ENCODE measurements at regions not wholly inside any gene's neighbourhood (a gene's known extent, or its start where the extent isn't known, plus 50 kb on each side); places are given as distances from the start of the nearest gene placed in this dataset.
A peak's percentile ranks its signal among the peaks of the same experiment; 100 is the strongest.

DNA sequence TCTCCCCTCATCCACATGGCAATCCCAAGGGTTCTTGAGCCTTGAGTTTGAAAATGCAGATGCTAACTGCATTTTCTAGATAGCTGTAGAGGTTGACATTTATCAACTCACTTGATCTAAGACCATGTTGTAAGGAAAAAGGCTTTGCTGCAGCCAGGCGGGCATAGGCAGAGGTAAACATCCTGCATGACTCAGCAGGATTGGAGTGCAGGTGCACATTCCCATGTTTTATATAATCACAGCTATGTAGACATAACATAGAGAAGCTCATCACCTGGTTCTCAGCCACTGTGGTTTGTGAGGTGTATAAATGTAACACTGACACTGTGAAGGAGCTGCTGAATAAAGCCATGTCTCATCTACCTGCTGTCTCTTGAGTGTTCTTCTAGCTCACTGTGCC is 62.3 kb upstream of the PDE5A start:
- H3K4me1 ChIP-seq (ENCODE audit: insufficient read depth, low read length): no peaks in the 10 kb centered on the region
- Mint-ChIP-seq H3K27me3 (peaks cover 13 to 18% of the 10 kb centered on the region in 2 donors), H3K4me3 (no peak overlapping the region), H3K9me3 (peaks cover 7 to 23% (median 14%) of the 10 kb centered on the region in 8 donors), H3K4me1 (no peaks in the 10 kb centered on the region), H3K36me3 (peaks cover 0 to 2% of the 10 kb centered on the region in 2 donors), H3K27ac (no peak overlapping the region)
- H3K27me3 ChIP-seq (ENCODE audit: insufficient read depth, low read length): no peaks in the 10 kb centered on the region
- CTCF ChIA-PET (ENCODE audit: partially characterized antibody): no interaction called here
- intact Hi-C loops (cut with micrococcal nuclease): no loop called here
- no peak overlapping the region for H3K4me3 ChIP-seq (ENCODE audit: low read length in 2 of 2)
- POLR2A ChIA-PET (ENCODE audit: partially characterized antibody): no interaction called here
- DNase-seq: no peak
- no peak overlapping the region for H3K27ac ChIP-seq (ENCODE audit: low read depth, low read length)
- no peaks in the 10 kb centered on the region for H3K9me3 ChIP-seq (ENCODE audit: control insufficient read depth in 1 of 2, low read length in 2 of 2)
- H3K36me3 ChIP-seq (ENCODE audit: insufficient read depth, low read length): no peaks in the 10 kb centered on the region

DNA sequence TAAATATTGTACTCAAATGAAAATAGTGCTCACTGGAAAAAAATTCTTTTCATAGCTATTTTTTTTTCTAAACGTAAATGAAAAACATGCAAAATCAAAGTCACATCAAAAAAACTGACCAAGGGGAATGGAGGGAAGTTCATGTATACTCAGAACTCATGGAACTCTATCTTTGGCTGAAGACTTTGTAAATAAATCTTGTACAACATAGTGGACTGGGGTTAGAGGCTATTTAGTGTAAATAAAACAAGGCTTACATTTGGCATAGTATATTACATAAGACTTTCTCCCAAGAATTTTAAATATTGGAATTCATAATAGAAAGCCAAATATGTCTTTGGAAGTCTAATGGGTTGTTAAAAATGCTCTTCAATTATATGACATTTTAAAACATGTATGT is 59.8 kb upstream of the PDE5A start:
- H3K27me3 ChIP-seq (ENCODE audit: insufficient read depth, low read length): no peaks in the 10 kb centered on the region
- no peaks in the 10 kb centered on the region for H3K36me3 ChIP-seq (ENCODE audit: insufficient read depth, low read length)
- Mint-ChIP-seq H3K27me3 (peaks cover 6 to 12% of the 10 kb centered on the region in 2 donors), H3K27ac (no peak overlapping the region), H3K4me3 (no peak overlapping the region), H3K36me3 (peaks cover 0 to 2% of the 10 kb centered on the region in 2 donors), H3K4me1 (no peaks in the 10 kb centered on the region), H3K9me3 (peaks cover 7 to 23% (median 14%) of the 10 kb centered on the region in 8 donors)
- H3K4me3 ChIP-seq (ENCODE audit: low read length in 2 of 2): no peak overlapping the region
- POLR2A ChIA-PET (ENCODE audit: partially characterized antibody): no interaction called here
- no peaks in the 10 kb centered on the region for H3K9me3 ChIP-seq (ENCODE audit: control insufficient read depth in 1 of 2, low read length in 2 of 2)
- DNase-seq: no peak
- CTCF ChIA-PET (ENCODE audit: partially characterized antibody): no interaction called here
- H3K27ac ChIP-seq (ENCODE audit: low read depth, low read length): no peak overlapping the region
- H3K4me1 ChIP-seq (ENCODE audit: insufficient read depth, low read length): no peaks in the 10 kb centered on the region
- intact Hi-C loops (cut with micrococcal nuclease): no loop called here

DNA sequence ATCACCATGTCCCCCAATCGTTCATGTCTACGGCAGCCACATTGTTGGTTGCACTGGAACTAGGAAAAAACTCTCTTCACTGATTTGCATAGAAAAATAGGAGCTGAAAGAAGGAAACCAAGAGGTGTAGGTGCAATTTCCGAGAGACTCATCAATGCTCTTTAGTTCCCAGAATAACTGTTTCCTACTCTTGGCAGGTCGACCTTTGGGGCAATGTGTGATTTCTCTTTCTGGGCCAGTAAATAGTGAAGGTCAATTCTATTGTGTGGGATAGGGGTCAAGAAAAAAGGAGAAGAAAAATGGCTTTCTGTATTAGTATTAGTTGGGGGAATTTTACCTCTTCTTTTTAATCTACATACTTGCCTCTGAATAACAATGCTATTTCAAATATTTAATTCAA is 55.9 kb upstream of the PDE5A start:
- Mint-ChIP-seq H3K4me3 (no peak overlapping the region), H3K9me3 (no peaks in the 10 kb centered on the region), H3K4me1 (no peaks in the 10 kb centered on the region), H3K27me3 (peaks cover 0 to 4% of the 10 kb centered on the region in 2 donors), H3K36me3 (no peaks in the 10 kb centered on the region), H3K27ac (no peak overlapping the region)
- no peaks in the 10 kb centered on the region for H3K27me3 ChIP-seq (ENCODE audit: insufficient read depth, low read length)
- H3K27ac ChIP-seq (ENCODE audit: low read depth, low read length): no peak overlapping the region
- intact Hi-C loops (cut with micrococcal nuclease): no loop called here
- H3K4me3 ChIP-seq (ENCODE audit: low read length in 2 of 2): no peak overlapping the region
- CTCF ChIA-PET (ENCODE audit: partially characterized antibody): no interaction called here
- DNase-seq: no peak
- no peaks in the 10 kb centered on the region for H3K9me3 ChIP-seq (ENCODE audit: control insufficient read depth in 1 of 2, low read length in 2 of 2)
- POLR2A ChIA-PET (ENCODE audit: partially characterized antibody): no interaction called here
- no peaks in the 10 kb centered on the region for H3K36me3 ChIP-seq (ENCODE audit: insufficient read depth, low read length)
- H3K4me1 ChIP-seq (ENCODE audit: insufficient read depth, low read length): no peaks in the 10 kb centered on the region

DNA sequence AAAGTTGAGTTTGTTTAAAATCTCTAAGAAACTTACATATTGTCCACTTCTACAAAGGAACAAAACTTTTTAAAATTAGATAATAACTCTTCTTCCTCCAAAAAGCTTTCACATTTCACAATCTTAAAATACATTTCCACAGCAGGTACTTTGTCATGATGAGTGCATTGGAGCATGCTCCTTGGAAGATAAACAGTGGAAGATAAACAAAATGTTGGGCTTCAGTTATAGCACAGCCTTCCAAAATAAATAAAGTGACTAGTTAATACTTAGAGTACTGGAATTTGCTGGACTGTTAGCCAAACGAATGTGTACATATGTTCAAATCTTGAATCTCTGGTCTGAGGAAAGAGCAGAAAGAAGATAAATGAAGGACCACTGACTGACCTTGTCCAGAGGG is 54.9 kb upstream of the PDE5A start:
- Histone ChIP-seq H3K36me3 (ENCODE audit: insufficient read depth, low read length) (no peaks in the 10 kb centered on the region), H3K4me1 (ENCODE audit: insufficient read depth, low read length) (no peaks in the 10 kb centered on the region), H3K4me3 (ENCODE audit: low read length in 2 of 2) (no peak overlapping the region), H3K27ac (ENCODE audit: low read depth, low read length) (no peak overlapping the region), H3K27me3 (ENCODE audit: insufficient read depth, low read length) (no peaks in the 10 kb centered on the region), H3K9me3 (ENCODE audit: control insufficient read depth in 1 of 2, low read length in 2 of 2) (no peaks in the 10 kb centered on the region)
- Mint-ChIP-seq H3K36me3 (no peaks in the 10 kb centered on the region), H3K27ac (no peak overlapping the region), H3K4me3 (no peak overlapping the region), H3K4me1 (no peaks in the 10 kb centered on the region), H3K9me3 (no peaks in the 10 kb centered on the region), H3K27me3 (peaks cover 0 to 6% of the 10 kb centered on the region in 2 donors)
- ChIA-PET POLR2A (ENCODE audit: partially characterized antibody) (no interaction called here), CTCF (ENCODE audit: partially characterized antibody) (no interaction called here)
- intact Hi-C loops (cut with micrococcal nuclease): no loop called here
- DNase-seq: no peak

DNA sequence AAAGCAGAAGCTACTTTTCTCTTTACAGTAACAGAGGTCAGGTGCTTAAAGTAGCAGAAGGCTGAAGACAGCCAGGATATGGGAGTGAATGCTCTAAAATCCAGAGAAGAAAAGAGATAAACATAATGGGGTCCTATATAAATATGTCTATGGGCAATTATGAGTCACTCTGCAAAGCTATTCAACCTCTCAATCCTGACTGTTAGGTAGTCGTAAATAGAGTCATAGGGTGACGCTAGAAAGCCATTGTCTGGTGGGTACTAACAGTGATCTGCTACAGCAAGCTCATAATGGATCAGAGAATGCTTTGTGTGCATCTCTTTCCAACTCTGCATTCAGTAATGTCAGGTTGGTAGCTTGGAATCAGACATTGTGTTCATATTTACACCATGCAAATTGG is 53.5 kb upstream of the PDE5A start:
- POLR2A ChIA-PET (ENCODE audit: partially characterized antibody): no interaction called here
- no peaks in the 10 kb centered on the region for H3K4me1 Mint-ChIP-seq

DNA sequence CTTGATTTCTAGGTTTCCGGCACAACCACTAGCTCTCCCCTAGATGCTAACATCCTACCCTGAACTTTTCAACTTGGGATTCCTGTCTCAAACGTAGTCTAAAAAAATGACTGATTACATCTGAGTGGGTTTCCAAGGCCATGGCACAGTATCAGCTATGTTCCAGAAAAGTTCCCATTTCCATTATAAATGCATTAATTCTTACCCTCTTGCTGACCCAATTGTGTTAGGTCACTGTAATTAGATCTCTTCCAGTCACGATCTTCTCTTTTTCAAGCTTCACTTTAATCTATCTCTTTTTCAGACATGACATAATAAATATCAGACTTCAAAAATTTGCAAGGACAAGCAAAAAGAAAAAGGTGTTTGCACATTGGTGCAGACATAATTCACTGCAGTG is 50.6 kb upstream of the PDE5A start:
- ChIA-PET CTCF (ENCODE audit: partially characterized antibody) (no interaction called here), POLR2A (ENCODE audit: partially characterized antibody) (no interaction called here)
- H3K36me3 Mint-ChIP-seq: no peaks in the 10 kb centered on the region
- Histone ChIP-seq H3K4me3 (ENCODE audit: low read length in 2 of 2) (no peak overlapping the region), H3K36me3 (ENCODE audit: insufficient read depth, low read length) (no peaks in the 10 kb centered on the region), H3K4me1 (ENCODE audit: insufficient read depth, low read length) (no peaks in the 10 kb centered on the region), H3K27ac (ENCODE audit: low read depth, low read length) (no peak overlapping the region), H3K27me3 (ENCODE audit: insufficient read depth, low read length) (no peaks in the 10 kb centered on the region), H3K9me3 (ENCODE audit: control insufficient read depth in 1 of 2, low read length in 2 of 2) (no peaks in the 10 kb centered on the region)
- H3K27me3 Mint-ChIP-seq: peaks cover 3% of the 10 kb centered on the region in 2 donors
- no peak for DNase-seq
- no peak overlapping the region for H3K4me3 Mint-ChIP-seq
- intact Hi-C loops (cut with micrococcal nuclease): no loop called here
- H3K4me1 Mint-ChIP-seq: no peaks in the 10 kb centered on the region
- H3K27ac Mint-ChIP-seq: peak overlapping the region in 1 of 7 donors; percentile 30
- no peaks in the 10 kb centered on the region for H3K9me3 Mint-ChIP-seq

More for the DNA sequence above, 53.5 kb upstream of the PDE5A start:
- Histone ChIP-seq H3K27me3 (ENCODE audit: insufficient read depth, low read length) (no peaks in the 10 kb centered on the region), H3K36me3 (ENCODE audit: insufficient read depth, low read length) (no peaks in the 10 kb centered on the region), H3K4me1 (ENCODE audit: insufficient read depth, low read length) (no peaks in the 10 kb centered on the region), H3K9me3 (ENCODE audit: control insufficient read depth in 1 of 2, low read length in 2 of 2) (no peaks in the 10 kb centered on the region), H3K27ac (ENCODE audit: low read depth, low read length) (no peak overlapping the region), H3K4me3 (ENCODE audit: low read length in 2 of 2) (no peak overlapping the region)
- H3K27ac Mint-ChIP-seq: no peak overlapping the region
- H3K4me3 Mint-ChIP-seq: no peak overlapping the region
- no peak for DNase-seq
- H3K27me3 Mint-ChIP-seq: peaks cover 0 to 6% of the 10 kb centered on the region in 2 donors
- CTCF ChIA-PET (ENCODE audit: partially characterized antibody): no interaction called here
- intact Hi-C loops (cut with micrococcal nuclease): no loop called here
- no peaks in the 10 kb centered on the region for H3K9me3 Mint-ChIP-seq
- no peaks in the 10 kb centered on the region for H3K36me3 Mint-ChIP-seq

DNA sequence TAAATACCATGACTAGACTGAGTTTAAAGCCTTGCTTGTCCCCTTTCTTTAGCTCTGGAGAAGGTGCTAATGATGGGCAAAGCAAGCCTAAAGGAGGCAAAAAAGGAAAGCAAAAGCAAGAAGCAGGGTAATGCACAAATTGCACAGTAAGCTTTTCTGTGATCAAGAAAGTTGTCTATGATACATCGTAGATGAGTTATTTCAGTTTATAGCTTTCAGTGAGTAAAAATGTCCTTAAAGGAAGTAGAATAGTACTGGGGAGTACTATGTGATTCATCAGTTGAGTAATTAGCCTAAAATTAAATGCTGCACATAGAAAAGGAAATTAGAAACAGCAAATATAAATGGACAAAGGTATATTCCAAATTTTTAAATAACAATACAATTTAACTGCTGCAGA is 50.2 kb upstream of the PDE5A start:
- H3K4me1 Mint-ChIP-seq: no peaks in the 10 kb centered on the region
- CTCF ChIA-PET (ENCODE audit: partially characterized antibody): no interaction called here

More for the DNA sequence above, 50.2 kb upstream of the PDE5A start:
- POLR2A ChIA-PET (ENCODE audit: partially characterized antibody): no interaction called here
- H3K4me3 ChIP-seq (ENCODE audit: low read length in 2 of 2): no peak overlapping the region
- peaks cover 3% of the 10 kb centered on the region in 2 donors for H3K27me3 Mint-ChIP-seq
- H3K4me1 ChIP-seq (ENCODE audit: insufficient read depth, low read length): no peaks in the 10 kb centered on the region
- no peaks in the 10 kb centered on the region for H3K9me3 Mint-ChIP-seq
- no peaks in the 10 kb centered on the region for H3K36me3 Mint-ChIP-seq
- no peaks in the 10 kb centered on the region for H3K36me3 ChIP-seq (ENCODE audit: insufficient read depth, low read length)
- DNase-seq: no peak
- intact Hi-C loops (cut with micrococcal nuclease): no loop called here
- no peak overlapping the region for H3K27ac Mint-ChIP-seq
- no peak overlapping the region for H3K4me3 Mint-ChIP-seq
- H3K9me3 ChIP-seq (ENCODE audit: control insufficient read depth in 1 of 2, low read length in 2 of 2): no peaks in the 10 kb centered on the region
- H3K27ac ChIP-seq (ENCODE audit: low read depth, low read length): no peak overlapping the region
- H3K27me3 ChIP-seq (ENCODE audit: insufficient read depth, low read length): no peaks in the 10 kb centered on the region
